ENCODE measurements at regions not wholly inside any gene's neighbourhood (a gene's known extent, or its start where the extent isn't known, plus 50 kb on each side); places are given as distances from the start of the nearest gene placed in this dataset.

GRCh38 chr6:122207061-122207460 lies 192.4 kb upstream of the HSF2 start:
- Histone ChIP-seq H3K9ac (ENCODE audit: low read depth, low read length, poor library complexity, severe bottlenecking) (no peak overlapping the region), H3K79me2 (ENCODE audit: insufficient read depth, low read length) (no peaks in the 10 kb centered on the region), H3K9me3 (ENCODE audit: insufficient read depth, low read depth, low read length) (no peaks in the 10 kb centered on the region), H3K27me3 (ENCODE audit: insufficient read depth, low read length, poor library complexity, severe bottlenecking) (no peaks in the 10 kb centered on the region), H3K9me2 (replicated peaks; ENCODE audit: low read depth, low read length) (no peaks in the 10 kb centered on the region), H3K4me1 (ENCODE audit: insufficient read depth, low read length, poor library complexity, severe bottlenecking) (no peaks in the 10 kb centered on the region), H3K4me3 (ENCODE audit: low read length, poor library complexity, severe bottlenecking) (no peak overlapping the region), H3K4me2 (ENCODE audit: low read depth, low read length, poor library complexity, severe bottlenecking) (no peak overlapping the region), H4K20me1 (ENCODE audit: insufficient read depth, low read length, poor library complexity, severe bottlenecking) (no peaks in the 10 kb centered on the region), H3F3A (ENCODE audit: low read depth) (no peaks in the 10 kb centered on the region), H3K36me3 (ENCODE audit: insufficient read depth, low read length) (no peaks in the 10 kb centered on the region), H2AFZ (ENCODE audit: low read length) (no peak overlapping the region)
- no peak for TF ChIP-seq CTCF (conservative IDR thresholded peaks at IDR 0.05; ENCODE audit: low read length)
- no peak for TF ChIP-seq EZH2phosphoT487 (IDR thresholded peaks at IDR 0.05; ENCODE audit: borderline replicate concordance)

GRCh38 chr6:122207794-122208193 lies 191.7 kb upstream of the HSF2 start:
- no peaks in the 10 kb centered on the region for H3K27me3 ChIP-seq (ENCODE audit: insufficient read depth, low read length, poor library complexity, severe bottlenecking)
- no peaks in the 10 kb centered on the region for H4K20me1 ChIP-seq (ENCODE audit: insufficient read depth, low read length, poor library complexity, severe bottlenecking)

GRCh38 chr6:122214605-122215318 lies 184.7 kb upstream of the HSF2 start:
- TF ChIP-seq EZH2phosphoT487 (IDR thresholded peaks at IDR 0.05; ENCODE audit: borderline replicate concordance) = no peak
- no peak for TF ChIP-seq CTCF (conservative IDR thresholded peaks at IDR 0.05; ENCODE audit: low read length)
- Histone ChIP-seq H3K4me1 (ENCODE audit: insufficient read depth, low read length, poor library complexity, severe bottlenecking) (no peaks in the 10 kb centered on the region), H3K9me3 (ENCODE audit: insufficient read depth, low read depth, low read length) (no peaks in the 10 kb centered on the region), H3K9ac (ENCODE audit: low read depth, low read length, poor library complexity, severe bottlenecking) (no peak overlapping the region), H3F3A (ENCODE audit: low read depth) (no peaks in the 10 kb centered on the region), H3K9me2 (replicated peaks; ENCODE audit: low read depth, low read length) (no peaks in the 10 kb centered on the region), H3K4me3 (ENCODE audit: low read length, poor library complexity, severe bottlenecking) (no peak overlapping the region), H3K79me2 (ENCODE audit: insufficient read depth, low read length) (no peaks in the 10 kb centered on the region), H4K20me1 (ENCODE audit: insufficient read depth, low read length, poor library complexity, severe bottlenecking) (no peaks in the 10 kb centered on the region), H3K36me3 (ENCODE audit: insufficient read depth, low read length) (no peaks in the 10 kb centered on the region), H3K4me2 (ENCODE audit: low read depth, low read length, poor library complexity, severe bottlenecking) (no peak overlapping the region), H3K27me3 (ENCODE audit: insufficient read depth, low read length, poor library complexity, severe bottlenecking) (no peaks in the 10 kb centered on the region), H2AFZ (ENCODE audit: low read length) (no peak overlapping the region)

More at GRCh38 chr6:122207794-122208193, 191.7 kb upstream of the HSF2 start:
- H3K9ac ChIP-seq (ENCODE audit: low read depth, low read length, poor library complexity, severe bottlenecking) = no peak overlapping the region
- no peaks in the 10 kb centered on the region for H3K36me3 ChIP-seq (ENCODE audit: insufficient read depth, low read length)
- H3F3A ChIP-seq (ENCODE audit: low read depth) = no peaks in the 10 kb centered on the region
- no peak overlapping the region for H3K4me3 ChIP-seq (ENCODE audit: low read length, poor library complexity, severe bottlenecking)
- no peak overlapping the region for H2AFZ ChIP-seq (ENCODE audit: low read length)
- no peaks in the 10 kb centered on the region for H3K4me1 ChIP-seq (ENCODE audit: insufficient read depth, low read length, poor library complexity, severe bottlenecking)
- no peaks in the 10 kb centered on the region for H3K9me3 ChIP-seq (ENCODE audit: insufficient read depth, low read depth, low read length)
- no peak overlapping the region for H3K4me2 ChIP-seq (ENCODE audit: low read depth, low read length, poor library complexity, severe bottlenecking)
- TF ChIP-seq CTCF (conservative IDR thresholded peaks at IDR 0.05; ENCODE audit: low read length) (no peak), EZH2phosphoT487 (IDR thresholded peaks at IDR 0.05; ENCODE audit: borderline replicate concordance) (no peak)
- H3K9me2 ChIP-seq (replicated peaks; ENCODE audit: low read depth, low read length) = no peaks in the 10 kb centered on the region
- no peaks in the 10 kb centered on the region for H3K79me2 ChIP-seq (ENCODE audit: insufficient read depth, low read length)

All from Loucy (cell line).